GM18951 (cell line): ENCODE measurements at regions not wholly inside any gene's neighbourhood (a gene's known extent, or its start where the extent isn't known, plus 50 kb on each side); places are given as distances from the start of the nearest gene placed in this dataset.

ENCODE experiments used
- POLR2A ChIP-seq: IDR thresholded peaks from 4 replicates; pipeline ENCODE4 v1.6.1; 2011; ENCODE audit warnings: mild to moderate bottlenecking; ENCODE audit not compliant: insufficient read length, insufficient read depth; ENCODE audit errors: extremely low read depth
- in situ Hi-C: fragments of 300-500 bp; cut with MboI; formaldehyde crosslinking; loops from one replicate; pipeline ENCODE4 v1.12.0; 2022; ENCODE audit warnings: low sequenced_read_pairs, mixed read lengths, inconsistent platforms; ENCODE audit not compliant: unreplicated experiment

DNA sequence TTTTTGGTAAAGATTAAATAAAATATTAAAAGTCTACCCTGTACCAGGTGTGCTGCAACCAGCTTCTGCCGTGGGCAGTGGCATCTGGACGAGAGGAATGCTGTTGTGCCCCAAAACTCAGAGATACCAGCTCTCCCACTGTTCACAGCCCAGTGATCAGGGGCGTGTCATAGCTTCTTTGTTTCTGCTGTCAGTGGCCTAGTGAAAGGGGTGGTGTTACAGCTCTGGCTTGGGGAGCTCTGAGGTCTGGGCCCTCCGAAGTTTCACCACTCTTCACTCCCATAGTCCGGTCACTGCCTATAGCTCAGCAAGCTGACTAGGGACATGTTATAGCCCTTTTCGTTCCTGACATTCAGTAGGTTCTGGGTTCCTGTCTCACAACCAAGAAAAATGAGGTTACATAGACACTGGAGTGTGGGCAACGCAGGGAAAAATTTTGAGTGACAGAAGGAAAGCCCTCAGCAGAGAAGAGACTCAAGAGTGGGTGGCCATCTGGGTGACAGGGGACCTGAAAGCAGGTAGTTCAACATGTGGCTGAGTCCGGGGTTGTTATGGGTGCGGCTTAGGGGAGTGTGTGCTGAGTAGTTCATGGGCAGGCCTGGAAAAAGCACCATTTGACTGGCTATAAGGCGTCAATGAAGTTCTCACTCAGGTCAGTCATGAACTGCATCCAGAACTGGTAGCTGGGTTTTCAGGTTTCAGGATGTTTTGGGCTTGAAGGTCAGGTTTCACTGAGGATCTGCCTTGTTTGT, 1184.4 kb upstream of the PABPC4L start:
- TF ChIP-seq POLR2A, result no peak
- in situ Hi-C loops, result no loop called here

DNA sequence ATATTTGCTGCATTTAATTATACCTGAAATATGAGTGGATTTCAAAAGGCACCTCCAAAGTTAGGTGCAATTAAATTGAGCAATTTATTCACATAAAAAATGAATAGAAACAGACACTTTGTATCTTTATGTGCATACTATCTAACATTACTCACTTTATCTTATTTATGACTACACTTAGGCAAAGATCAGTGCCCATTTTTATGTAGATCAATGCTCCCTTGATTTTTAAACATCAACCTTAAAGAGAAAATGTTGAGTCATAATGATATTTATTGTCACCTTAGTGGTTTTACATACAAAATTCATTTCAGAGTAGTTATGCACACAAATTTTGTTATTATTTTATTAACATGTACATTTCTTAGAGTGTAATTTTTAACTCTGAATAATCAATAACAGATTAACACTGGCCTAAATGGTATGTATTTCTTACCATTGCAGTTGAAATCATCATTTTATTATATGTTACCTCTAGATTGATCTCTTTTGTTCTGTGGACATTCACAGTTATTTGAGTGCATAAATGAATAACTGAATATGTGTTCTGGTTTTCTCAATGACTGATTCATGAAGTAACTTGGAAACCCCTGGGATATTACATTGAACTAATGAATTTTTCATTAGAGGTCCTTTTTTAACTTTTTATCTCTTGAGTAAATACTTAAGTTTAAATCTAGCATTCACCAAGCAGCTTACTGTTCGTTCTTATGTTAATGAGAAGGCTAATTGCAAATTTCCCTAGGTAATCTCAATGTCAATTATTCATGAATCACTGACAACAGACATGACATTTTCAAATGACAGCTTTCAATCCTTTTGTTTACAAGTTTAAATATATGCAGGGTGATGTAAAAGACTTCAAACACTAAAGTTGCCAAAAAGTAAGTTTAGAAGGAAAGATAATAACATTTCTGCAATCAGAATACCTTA, 1182.0 kb upstream of the PABPC4L start:
- no peak for TF ChIP-seq POLR2A
- in situ Hi-C loops, result no loop called here

DNA sequence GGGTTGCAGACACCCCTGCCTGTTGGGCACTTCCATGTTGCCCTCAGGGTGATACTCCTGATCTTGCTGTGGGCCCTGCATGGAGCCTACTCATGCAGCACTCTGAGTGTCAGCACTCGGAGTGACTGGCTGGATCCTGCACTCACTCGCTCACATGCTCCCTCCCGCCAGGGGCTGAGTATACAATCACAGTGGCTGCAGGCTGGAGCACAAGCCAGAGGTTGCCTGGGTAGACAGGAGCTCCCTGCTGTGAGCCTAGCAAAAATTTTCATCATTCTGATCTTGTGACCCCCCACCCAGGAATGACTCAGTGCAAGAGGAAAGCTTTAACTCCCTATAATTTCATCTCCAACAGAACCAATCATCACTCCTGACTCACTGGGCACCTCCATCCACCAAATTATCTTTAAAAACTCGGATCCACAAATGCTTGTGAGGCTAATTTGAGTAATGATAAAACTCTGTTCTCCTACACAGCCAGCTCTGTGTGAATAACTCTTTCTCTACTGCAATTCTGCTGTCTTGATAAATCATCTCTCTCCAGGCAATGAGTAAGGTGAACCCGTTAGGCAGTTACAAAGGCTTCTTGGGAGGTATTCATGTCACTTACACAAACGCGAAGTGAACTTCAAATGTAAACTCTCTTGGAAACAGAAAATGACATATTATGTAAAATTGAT, 1180.8 kb upstream of the PABPC4L start:
- in situ Hi-C loops, result no loop called here
- no peak for TF ChIP-seq POLR2A

DNA sequence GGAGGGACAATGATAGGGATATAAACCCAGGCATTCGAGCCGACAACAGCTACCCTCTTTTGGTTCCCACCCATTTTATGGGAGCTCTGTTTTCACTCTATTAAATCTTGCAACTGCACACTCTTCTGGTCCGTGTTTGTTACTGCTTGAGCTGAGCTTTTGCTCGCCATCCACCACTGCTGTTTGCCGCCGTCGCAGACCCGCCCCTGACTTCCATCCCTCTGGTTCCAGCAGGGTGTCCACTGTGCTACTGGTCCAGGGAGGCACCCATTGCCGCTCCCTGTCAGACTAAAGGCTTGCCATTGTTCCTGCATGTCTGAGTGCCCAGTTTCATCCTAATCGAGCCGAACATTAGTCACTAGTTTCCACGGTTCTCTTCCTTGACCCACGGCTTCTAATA, 1170.5 kb upstream of the PABPC4L start:
- in situ Hi-C loops, result no loop called here
- TF ChIP-seq POLR2A, result no peak

DNA sequence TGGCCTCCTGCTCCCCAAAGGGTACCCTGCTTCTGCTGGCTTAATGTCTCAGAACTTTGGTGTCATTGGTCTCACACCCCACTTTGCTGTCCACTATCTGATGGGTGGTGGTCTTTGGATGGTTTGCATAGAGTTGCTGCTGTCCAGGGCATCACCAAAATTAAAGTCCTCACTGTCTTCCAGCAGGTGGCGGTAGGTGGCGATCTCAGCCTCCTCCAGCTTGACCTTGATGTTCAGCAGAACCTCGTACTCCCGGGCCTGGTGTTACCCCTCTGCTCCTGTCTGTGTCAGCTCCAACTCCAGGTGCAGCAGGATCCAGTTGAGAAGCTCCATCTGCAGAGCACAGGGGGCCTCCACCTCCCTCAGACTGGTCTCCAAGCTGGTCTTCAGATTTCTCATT, 1169.5 kb upstream of the PABPC4L start:
- no peak for TF ChIP-seq POLR2A
- in situ Hi-C loops, result no loop called here

DNA sequence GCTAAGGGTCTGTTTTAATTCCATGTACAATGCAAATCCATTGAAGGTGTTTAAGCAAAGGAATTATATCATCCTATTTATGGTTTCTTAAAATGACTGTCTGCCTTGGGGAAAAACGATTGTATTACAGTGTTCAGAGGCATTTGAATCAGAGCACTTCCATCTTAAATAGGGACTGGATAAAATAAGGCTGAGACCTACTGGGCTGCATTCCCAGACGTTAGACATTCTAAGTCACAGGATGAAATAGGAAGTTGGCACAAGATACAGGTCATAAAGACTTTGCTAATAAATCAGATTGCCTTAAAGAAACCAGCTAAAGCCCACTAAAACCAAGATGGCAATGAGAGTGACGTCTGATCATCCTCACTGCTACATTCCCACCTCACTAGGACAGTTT, 1167.2 kb upstream of the PABPC4L start:
- in situ Hi-C loops, result no loop called here

DNA sequence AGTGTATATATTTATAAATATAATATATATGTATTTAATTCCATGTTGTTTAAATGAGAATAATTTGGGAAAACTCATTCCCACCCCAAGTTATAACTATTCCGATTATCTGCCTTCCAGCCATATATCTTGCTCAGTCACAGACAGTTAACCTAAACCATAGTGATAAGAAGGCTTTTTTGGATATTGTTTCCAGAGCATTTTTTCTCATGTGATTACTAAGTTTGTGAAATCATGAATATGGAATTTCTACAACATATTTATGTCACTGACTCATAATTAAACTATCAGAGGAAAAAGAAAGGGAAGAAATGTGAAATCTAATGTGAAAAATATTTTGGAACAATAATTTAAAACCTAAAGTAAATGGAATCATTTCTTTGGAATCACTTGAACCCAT, 1163.5 kb upstream of the PABPC4L start:
- in situ Hi-C loops, result no loop called here
- TF ChIP-seq POLR2A, result no peak

More for the DNA sequence above, 1167.2 kb upstream of the PABPC4L start:
- no peak for TF ChIP-seq POLR2A

DNA sequence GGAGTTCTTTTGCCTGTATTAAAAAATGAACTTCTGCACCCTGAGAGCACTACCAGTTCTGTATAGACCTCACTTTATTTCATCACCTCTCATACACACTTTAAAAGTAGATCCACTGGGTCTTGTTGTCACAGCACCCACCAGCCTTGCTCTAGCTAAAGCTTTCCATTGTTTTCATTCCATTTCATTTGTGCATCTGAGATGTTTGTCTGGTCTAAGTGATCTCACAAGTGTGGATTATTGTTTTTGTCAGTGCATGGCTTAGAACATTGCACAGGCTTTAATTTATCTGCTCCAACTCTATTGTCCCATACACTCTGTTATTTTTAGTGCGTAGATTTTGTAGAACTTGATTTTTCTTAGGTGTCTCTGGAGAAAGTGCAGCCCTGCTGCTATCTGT, 1157.5 kb upstream of the PABPC4L start:
- in situ Hi-C loops, result no loop called here
- no peak for TF ChIP-seq POLR2A

DNA sequence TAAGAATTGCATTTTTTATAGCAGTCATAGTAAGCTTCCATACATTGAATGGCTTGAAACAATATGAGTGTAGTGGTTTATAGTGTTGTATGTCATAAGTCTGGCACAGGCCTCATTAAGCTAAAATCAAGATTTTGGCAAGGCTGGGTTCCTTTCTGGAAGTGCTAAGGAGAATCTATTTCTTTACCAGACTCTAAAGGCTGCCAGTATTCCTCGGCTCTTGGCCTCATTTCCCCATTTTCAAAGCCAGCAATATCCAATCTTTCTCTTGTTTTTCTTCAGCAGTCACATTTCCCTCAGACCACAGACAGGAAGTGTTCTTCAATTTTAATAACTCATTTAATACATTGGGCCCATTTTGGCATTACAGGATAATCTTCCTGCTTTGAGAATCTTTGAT, 1155.5 kb upstream of the PABPC4L start:
- TF ChIP-seq POLR2A, result no peak
- in situ Hi-C loops, result no loop called here

DNA sequence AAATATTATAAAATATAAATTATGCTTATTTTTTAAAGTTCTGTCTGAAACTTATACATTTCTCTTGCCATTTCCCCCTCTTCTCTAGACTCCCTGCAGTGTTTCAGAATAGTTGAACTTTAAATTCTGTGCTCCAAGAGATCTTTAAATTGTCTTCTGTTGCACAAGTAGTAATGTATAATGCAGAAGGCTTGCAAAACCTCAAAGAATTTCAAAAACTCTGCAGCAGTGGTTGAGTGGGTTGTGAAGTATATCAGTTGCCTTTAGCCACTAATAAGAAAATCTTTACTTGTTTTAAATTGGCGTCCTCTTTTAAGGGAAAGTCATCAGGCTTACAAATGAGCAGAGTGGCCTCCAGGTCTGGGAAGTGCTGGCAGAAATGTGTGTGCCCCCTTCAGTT, 1153.3 kb upstream of the PABPC4L start:
- TF ChIP-seq POLR2A, result no peak
- in situ Hi-C loops, result no loop called here

DNA sequence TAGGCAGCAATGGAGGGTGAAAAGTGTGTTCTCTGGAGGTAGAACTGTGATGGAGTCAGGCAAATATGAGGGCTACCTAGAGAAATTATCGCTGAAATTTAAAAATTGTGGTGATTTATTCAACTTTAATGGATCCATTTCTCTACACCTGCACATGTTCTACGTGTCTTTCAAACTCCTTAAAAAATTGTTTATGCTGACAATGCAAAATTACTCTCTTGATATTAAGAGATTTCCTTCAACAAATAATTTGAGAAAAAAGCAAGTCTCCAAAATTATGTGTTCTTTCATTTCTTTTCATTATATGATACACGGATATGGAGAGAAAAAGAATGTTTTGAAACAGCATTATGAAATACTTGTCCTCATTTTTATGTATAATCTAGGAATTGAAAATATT, 1151.4 kb upstream of the PABPC4L start:
- in situ Hi-C loops, result no loop called here
- no peak for TF ChIP-seq POLR2A

DNA sequence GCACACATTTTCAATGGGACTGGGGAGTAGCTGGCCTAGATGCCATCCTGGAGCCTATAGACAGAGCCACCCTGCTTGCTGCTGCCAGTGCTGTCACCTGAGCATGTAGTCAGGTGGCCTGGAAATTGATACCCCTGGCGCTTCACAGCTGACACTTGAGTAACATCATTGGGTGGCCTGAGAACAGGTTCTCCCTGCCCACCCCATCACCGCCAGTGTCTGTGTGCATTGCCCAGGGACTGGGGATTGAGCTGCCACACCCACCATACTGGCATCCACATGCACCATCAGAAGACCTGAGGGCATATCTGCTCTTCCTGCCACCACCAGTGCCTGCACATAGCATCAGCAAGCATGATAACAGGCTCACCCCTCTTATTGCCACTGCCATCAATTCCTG, 1142.9 kb upstream of the PABPC4L start:
- TF ChIP-seq POLR2A, result no peak
- in situ Hi-C loops, result no loop called here

DNA sequence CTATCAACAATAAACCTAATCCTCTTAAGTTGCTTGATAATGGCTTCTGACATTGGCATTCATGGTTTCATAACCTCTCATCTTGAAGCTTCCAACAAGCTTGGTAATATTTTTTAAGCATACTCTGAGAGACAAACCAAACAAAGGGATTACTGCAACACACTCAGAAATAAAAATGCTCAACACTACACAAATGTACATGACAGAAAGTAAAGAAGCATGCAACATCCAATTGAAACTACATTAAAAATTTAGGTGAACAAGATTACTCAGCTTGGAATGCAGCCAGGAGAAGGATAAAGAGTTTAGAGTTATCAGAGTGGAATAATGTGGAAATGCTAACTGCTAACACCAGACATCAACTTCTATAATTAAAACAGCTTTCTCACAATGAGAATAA, 1136.6 kb upstream of the PABPC4L start:
- TF ChIP-seq POLR2A, result no peak
- in situ Hi-C loops, result no loop called here
